Trophoblast cell (in vitro differentiated cells and primary cell): ENCODE measurements at regions not wholly inside any gene's neighbourhood (a gene's known extent, or its start where the extent isn't known, plus 50 kb on each side); places are given as distances from the start of the nearest gene placed in this dataset.

Experiments used
- DNase-seq, 2 donors: peaks; one replicate each; pipeline ENCODE4 v3.0.0-alpha.2; 2016
- H2AFZ ChIP-seq: 2 replicates; pipeline ENCODE4 v1.6.1; 2013; ENCODE audit warnings: low read length, moderate library complexity, mild to moderate bottlenecking; ENCODE audit not compliant: insufficient read depth, poor library complexity
- H2AK5ac ChIP-seq: 2 replicates; pipeline ENCODE4 v1.6.1; 2013; ENCODE audit warnings: mild to moderate bottlenecking, low read length
- H2BK120ac ChIP-seq: 2 replicates; pipeline ENCODE4 v1.6.1; 2013; ENCODE audit warnings: low read length, mild to moderate bottlenecking, moderate library complexity; ENCODE audit not compliant: insufficient read depth, poor library complexity
- H2BK12ac ChIP-seq: 2 replicates; pipeline ENCODE4 v1.6.1; 2013; ENCODE audit warnings: mild to moderate bottlenecking, low read length, moderate library complexity
- H2BK5ac ChIP-seq: 2 replicates; pipeline ENCODE4 v1.6.1; 2013; ENCODE audit warnings: low read length, low read depth, moderate library complexity, mild to moderate bottlenecking; ENCODE audit not compliant: poor library complexity
- H3K14ac ChIP-seq: 2 replicates; pipeline ENCODE4 v1.6.1; 2013; ENCODE audit warnings: mild to moderate bottlenecking, low read length
- H3K18ac ChIP-seq: 2 replicates; pipeline ENCODE4 v1.6.1; 2013; ENCODE audit warnings: mild to moderate bottlenecking, low read length
- H3K23ac ChIP-seq: 2 replicates; pipeline ENCODE4 v1.6.1; 2013; ENCODE audit warnings: low read length
- H3K27ac ChIP-seq: 2 replicates; pipeline ENCODE4 v1.5.1; 2013; ENCODE audit warnings: low read depth, mild to moderate bottlenecking, inconsistent platforms, low read length, moderate library complexity
- H3K27me3 ChIP-seq: 2 replicates; pipeline ENCODE4 v1.6.1; 2013; ENCODE audit warnings: inconsistent platforms, mild to moderate bottlenecking, low read length, moderate library complexity; ENCODE audit not compliant: insufficient read depth
- H3K36me3 ChIP-seq, 2 experiments: 1 replicate in 1 of 2; 2 replicates in 1 of 2; pipeline ENCODE4 v1.6.1; 2013; ENCODE audit warnings: low read length in 2 of 2, mild to moderate bottlenecking in 2 of 2, moderate library complexity in 1 of 2; ENCODE audit not compliant: insufficient read depth in 2 of 2, control insufficient read depth in 1 of 2
- H3K4ac ChIP-seq: 2 replicates; pipeline ENCODE4 v1.6.1; 2013; ENCODE audit warnings: low read depth, mild to moderate bottlenecking, low read length, moderate library complexity
- H3K4me1 ChIP-seq, 2 experiments: 1 replicate in 1 of 2; 2 replicates in 1 of 2; pipeline ENCODE4 v1.6.1; 2013; ENCODE audit warnings: low read length in 2 of 2, mild to moderate bottlenecking in 2 of 2, moderate library complexity in 1 of 2; ENCODE audit not compliant: insufficient read depth in 2 of 2, control insufficient read depth in 1 of 2
- H3K4me2 ChIP-seq: 2 replicates; pipeline ENCODE4 v1.6.1; 2013; ENCODE audit warnings: inconsistent platforms, mild to moderate bottlenecking, low read length, moderate library complexity
- H3K4me3 ChIP-seq: 2 replicates; pipeline ENCODE4 v1.5.1; 2013; ENCODE audit warnings: mild to moderate bottlenecking, low read depth, low read length, inconsistent platforms
- H3K79me1 ChIP-seq: one replicate; pipeline ENCODE4 v1.6.1; 2013; ENCODE audit warnings: low read length
- H3K79me2 ChIP-seq: 2 replicates; pipeline ENCODE4 v1.6.1; 2013; ENCODE audit warnings: low read length, mild to moderate bottlenecking; ENCODE audit not compliant: control insufficient read depth, insufficient read depth, poor library complexity
- H3K9ac ChIP-seq: 2 replicates; pipeline ENCODE4 v1.6.1; 2013; ENCODE audit warnings: mild to moderate bottlenecking, low read length
- H3K9me3 ChIP-seq: 2 replicates; pipeline ENCODE4 v1.6.1; 2013; ENCODE audit warnings: low read depth, mild to moderate bottlenecking, control low read depth, inconsistent platforms, low read length; ENCODE audit not compliant: insufficient read depth
- H4K12ac ChIP-seq: 2 replicates; pipeline ENCODE4 v1.6.1; 2013; ENCODE audit warnings: low read depth, mild to moderate bottlenecking, low read length, moderate library complexity
- H4K8ac ChIP-seq: 2 replicates; pipeline ENCODE4 v1.6.1; 2013; ENCODE audit warnings: low read depth, mild to moderate bottlenecking, low read length, moderate library complexity
- H4K91ac ChIP-seq: one replicate; pipeline ENCODE4 v1.6.1; 2013; ENCODE audit warnings: low read depth, mild to moderate bottlenecking, low read length, moderate library complexity
- WGBS: extraction: QIAGEN DNeasy Blood & Tissue Kit; methylation state at CpG from one replicate; pipeline ENCODE4 v1.1.7; 2013; ENCODE audit warnings: missing lambda C conversion rate; ENCODE audit not compliant: insufficient read length, insufficient coverage; ENCODE audit errors: extremely low coverage; 5-methylcytosine and 5-hydroxymethylcytosine counted together

GRCh38 chr20:39766333-39766732 is 804.2 kb downstream of the DHX35 start:
- Histone ChIP-seq H4K12ac (no peak overlapping the region), H3K27me3 (no peaks in the 10 kb centered on the region), H3K27ac (no peak overlapping the region), H2BK120ac (no peak overlapping the region), H3K14ac (no peak overlapping the region), H2AK5ac (no peak overlapping the region), H2BK5ac (no peak overlapping the region), H3K9me3 (no peaks in the 10 kb centered on the region), H2AFZ (no peak overlapping the region), H3K36me3 (no peaks in the 10 kb centered on the region), H3K18ac (no peak overlapping the region), H3K4me2 (no peak overlapping the region), H3K4me1 (no peaks in the 10 kb centered on the region), H4K91ac (no peak overlapping the region), H3K23ac (no peak overlapping the region), H2BK12ac (no peak overlapping the region), H4K8ac (no peak overlapping the region), H3K4ac (no peak overlapping the region), H3K79me1 (no peaks in the 10 kb centered on the region), H3K9ac (no peak overlapping the region), H3K79me2 (no peaks in the 10 kb centered on the region), H3K4me3 (no peak overlapping the region)
- no CpG with 5 or more reads among the region's 1 CpG for WGBS
- DNase-seq = no peak

GRCh38 chr20:39762716-39763115 is 800.6 kb downstream of the DHX35 start:
- H3K79me1 ChIP-seq = no peaks in the 10 kb centered on the region
- H4K8ac ChIP-seq = no peak overlapping the region
- H3K4ac ChIP-seq = no peak overlapping the region
- H3K79me2 ChIP-seq = no peaks in the 10 kb centered on the region
- DNase-seq = peak; percentile 7 to 53
- H3K9ac ChIP-seq = no peak overlapping the region
- no peaks in the 10 kb centered on the region for H3K9me3 ChIP-seq
- no peak overlapping the region for H2AFZ ChIP-seq
- H2BK12ac ChIP-seq = no peak overlapping the region
- no peak overlapping the region for H2BK120ac ChIP-seq
- no peak overlapping the region for H4K91ac ChIP-seq
- H3K27ac ChIP-seq = no peak overlapping the region
- H3K36me3 ChIP-seq = no peaks in the 10 kb centered on the region
- H3K23ac ChIP-seq = no peak overlapping the region
- H3K4me2 ChIP-seq = peak overlapping the region; percentile 7
- H3K4me3 ChIP-seq = no peak overlapping the region
- no peaks in the 10 kb centered on the region for H3K27me3 ChIP-seq
- H3K18ac ChIP-seq = no peak overlapping the region
- WGBS = no CpG with 5 or more reads among the region's 9 CpGs
- no peaks in the 10 kb centered on the region for H3K4me1 ChIP-seq
- H4K12ac ChIP-seq = no peak overlapping the region
- no peak overlapping the region for H2AK5ac ChIP-seq
- no peak overlapping the region for H2BK5ac ChIP-seq
- H3K14ac ChIP-seq = no peak overlapping the region

- no peak overlapping the region for H3K9ac ChIP-seq
- no peak overlapping the region for H2BK12ac ChIP-seq
- DNase-seq = no peak
- H2BK120ac ChIP-seq = no peak overlapping the region
- H2BK5ac ChIP-seq = no peak overlapping the region
- no peak overlapping the region for H3K4me2 ChIP-seq
- no peak overlapping the region for H3K18ac ChIP-seq
- H3K27ac ChIP-seq = no peak overlapping the region
- no peak overlapping the region for H4K8ac ChIP-seq
- H4K91ac ChIP-seq = no peak overlapping the region
- H3K4ac ChIP-seq = no peak overlapping the region
- no peaks in the 10 kb centered on the region for H3K79me2 ChIP-seq
- WGBS = no CpG with 5 or more reads among the region's 4 CpGs
- no peak overlapping the region for H4K12ac ChIP-seq
- H3K14ac ChIP-seq = no peak overlapping the region
- no peaks in the 10 kb centered on the region for H3K79me1 ChIP-seq
- H3K36me3 ChIP-seq = no peaks in the 10 kb centered on the region
- H2AFZ ChIP-seq = no peak overlapping the region
- no peak overlapping the region for H3K4me3 ChIP-seq
- H3K27me3 ChIP-seq = no peaks in the 10 kb centered on the region
- no peak overlapping the region for H2AK5ac ChIP-seq
- H3K4me1 ChIP-seq = no peaks in the 10 kb centered on the region
- H3K9me3 ChIP-seq = no peaks in the 10 kb centered on the region
- no peak overlapping the region for H3K23ac ChIP-seq
Observed at GRCh38 chr20:39758876-39759275, 796.7 kb downstream of the DHX35 start.

GRCh38 chr20:39756828-39757227 is 794.7 kb downstream of the DHX35 start:
- H3K27ac ChIP-seq = no peak overlapping the region
- H3K79me2 ChIP-seq = no peaks in the 10 kb centered on the region
- H2BK5ac ChIP-seq = no peak overlapping the region
- H4K12ac ChIP-seq = no peak overlapping the region
- H3K4me2 ChIP-seq = no peak overlapping the region
- no peak overlapping the region for H2BK120ac ChIP-seq
- no peak overlapping the region for H3K14ac ChIP-seq
- H3K36me3 ChIP-seq = no peaks in the 10 kb centered on the region
- H3K27me3 ChIP-seq = no peaks in the 10 kb centered on the region
- H3K18ac ChIP-seq = no peak overlapping the region
- no peak overlapping the region for H2AK5ac ChIP-seq
- H4K8ac ChIP-seq = no peak overlapping the region
- H3K9ac ChIP-seq = no peak overlapping the region
- no peaks in the 10 kb centered on the region for H3K9me3 ChIP-seq
- H2AFZ ChIP-seq = no peak overlapping the region
- no peak overlapping the region for H3K4me3 ChIP-seq
- no peak overlapping the region for H3K4ac ChIP-seq
- H4K91ac ChIP-seq = no peak overlapping the region
- H2BK12ac ChIP-seq = no peak overlapping the region
- H3K79me1 ChIP-seq = no peaks in the 10 kb centered on the region
- no peaks in the 10 kb centered on the region for H3K4me1 ChIP-seq
- H3K23ac ChIP-seq = no peak overlapping the region
- DNase-seq = no peak
